NOMO-1 treated with dmso at 0.1 percent for 144 hours (cell line): ENCODE measurements at regions not wholly inside any gene's neighbourhood (a gene's known extent, or its start where the extent isn't known, plus 50 kb on each side); places are given as distances from the start of the nearest gene placed in this dataset.
"Not testable (repeated sequence)": the region's sequence is repeated elsewhere in the genome, so short reads cannot be mapped to it uniquely, and the experiment has no call there.

Experiments
- DNase-seq: peaks from one replicate; lab custom pipeline; 2025; ENCODE audit not compliant: unreplicated experiment; lab: John Stamatoyannopoulos, UW

GRCh38 chr1:226461087-226461486 lies 53.2 kb upstream of the PARP1 start:
- no peak for DNase-seq

- DNase-seq: no peak
These were observed 56.2 kb upstream of the PARP1 start for GRCh38 chr1:226463925-226464586.

- DNase-seq: not testable (repeated sequence)
These were observed 56.7 kb upstream of the PARP1 start for GRCh38 chr1:226464587-226464971.

- DNase-seq: no peak
These were observed 58.4 kb upstream of the PARP1 start for GRCh38 chr1:226466296-226466695.

- DNase-seq: no peak
These were observed 59.5 kb upstream of the PARP1 start for GRCh38 chr1:226467443-226467842.

- DNase-seq: no peak
These were observed 63.3 kb upstream of the PARP1 start for GRCh38 chr1:226470921-226471866.

- DNase-seq: no peak
These were observed 65.4 kb upstream of the PARP1 start for GRCh38 chr1:226473325-226473724.

- no peak for DNase-seq
These were observed 66.1 kb upstream of the PARP1 start for GRCh38 chr1:226474041-226474440.

GRCh38 chr1:226474443-226475141 lies 66.7 kb upstream of the PARP1 start:
- no peak for DNase-seq

- DNase-seq: no peak
These were observed 67.2 kb upstream of the PARP1 start for GRCh38 chr1:226475142-226475511.

- DNase-seq: no peak
These were observed 68.2 kb upstream of the PARP1 start for GRCh38 chr1:226476066-226476465.

GRCh38 chr1:226476648-226477319 lies 68.9 kb upstream of the PARP1 start:
- DNase-seq: peak; percentile 38

GRCh38 chr1:226479474-226479873 lies 69.1 kb upstream of the STUM start:
- no peak for DNase-seq

GRCh38 chr1:226480461-226480860 lies 68.1 kb upstream of the STUM start:
- DNase-seq: no peak

GRCh38 chr1:226481133-226481532 lies 67.4 kb upstream of the STUM start:
- no peak for DNase-seq

- DNase-seq: no peak
These were observed 66.4 kb upstream of the STUM start for GRCh38 chr1:226482196-226482595.

- peak; percentile 25 for DNase-seq
These were observed 65.4 kb upstream of the STUM start for GRCh38 chr1:226482975-226483700.

- no peak for DNase-seq
These were observed 63.4 kb upstream of the STUM start for GRCh38 chr1:226485192-226485591.

GRCh38 chr1:226486161-226486560 lies 62.4 kb upstream of the STUM start:
- no peak for DNase-seq

- no peak for DNase-seq
These were observed 60.6 kb upstream of the STUM start for GRCh38 chr1:226487921-226488320.
